ENCODE measurements at regions not wholly inside any gene's neighbourhood (a gene's known extent, or its start where the extent isn't known, plus 50 kb on each side); places are given as distances from the start of the nearest gene placed in this dataset.

GRCh38 chr9:88812938-88813637 is 178.2 kb upstream of the S1PR3 start:
- TF ChIP-seq POLR2AphosphoS5 (IDR thresholded peaks at IDR 0.05; ENCODE audit: low read depth, low read length) (no peak), SIN3A (IDR thresholded peaks at IDR 0.05; ENCODE audit: borderline replicate concordance, insufficient read depth, low read length) (no peak), REST (IDR thresholded peaks at IDR 0.05; ENCODE audit: insufficient read depth in 1 of 2, low read depth in 2 of 2, low read length in 2 of 2) (no peak)

Measured in PFSK-1 (cell line).